ENCODE measurements at regions not wholly inside any gene's neighbourhood (a gene's known extent, or its start where the extent isn't known, plus 50 kb on each side); places are given as distances from the start of the nearest gene placed in this dataset.

DNA sequence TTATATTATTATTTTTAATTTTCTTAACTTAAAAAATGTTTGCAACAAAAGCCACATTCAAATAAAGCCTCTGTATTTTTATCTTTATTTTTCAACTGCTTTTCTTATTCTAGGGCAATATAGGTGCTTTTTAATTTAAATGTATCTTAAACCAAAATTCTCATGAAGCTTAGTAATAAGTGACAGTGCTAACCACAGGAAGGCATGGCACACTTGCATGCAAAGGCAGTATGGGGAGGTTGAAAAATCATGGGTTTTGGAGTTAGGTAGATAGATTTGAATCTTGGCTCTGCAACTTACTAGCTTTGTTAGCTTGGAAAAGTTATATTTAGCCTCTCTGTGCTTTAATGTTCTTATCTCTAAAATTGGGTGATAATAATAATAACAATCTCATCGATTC is 458.0 kb downstream of the DMAC1 start:
- DNase-seq (ENCODE audit: low read depth) = no peak
- TF ChIP-seq CTCF (IDR thresholded peaks at IDR 0.05; ENCODE audit: insufficient read depth, low read depth, low read length) = no peak
- H3K4me3 ChIP-seq (ENCODE audit: low read depth, low read length) = no peak overlapping the region

- no peak for DNase-seq (ENCODE audit: low read depth)
- no peak for TF ChIP-seq CTCF (IDR thresholded peaks at IDR 0.05; ENCODE audit: insufficient read depth, low read depth, low read length)
Observed at GRCh38 chr9:7340451-7340850, 459.1 kb downstream of the DMAC1 start.

DNA sequence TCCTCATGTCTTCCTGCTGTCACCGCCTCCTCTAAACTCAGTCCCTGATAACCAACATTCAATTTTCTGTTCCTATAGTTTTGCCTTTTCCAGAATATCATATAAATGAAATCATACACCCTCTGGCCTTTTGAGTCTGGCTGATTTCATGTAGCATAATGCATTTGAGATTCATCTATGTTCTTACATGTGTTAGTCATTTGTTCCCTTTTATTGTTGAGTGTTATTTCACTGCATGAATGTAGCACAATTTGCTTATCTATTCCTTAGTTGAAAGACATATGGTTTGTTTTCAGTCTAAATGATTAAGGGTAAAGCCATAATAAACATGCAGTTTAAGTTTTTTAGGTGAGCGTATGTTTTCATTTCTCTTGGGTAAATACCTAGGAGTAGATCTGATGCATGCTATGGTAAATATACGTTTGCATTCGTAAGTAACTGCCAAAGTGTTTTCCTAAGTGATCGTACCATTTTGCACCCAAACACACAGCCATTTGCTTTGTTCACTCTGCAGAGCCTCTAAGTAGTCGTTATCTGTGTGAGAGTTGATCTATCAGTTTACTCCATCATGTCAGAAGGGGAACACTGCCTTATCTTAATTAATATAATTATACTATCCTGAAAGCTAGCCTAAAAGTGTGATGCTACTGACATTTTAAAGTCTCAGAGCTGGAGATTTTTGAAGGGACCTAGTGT is 460.8 kb downstream of the DMAC1 start:
- H3K4me3 ChIP-seq (ENCODE audit: low read depth, low read length) = no peak overlapping the region
- no peak for TF ChIP-seq CTCF (IDR thresholded peaks at IDR 0.05; ENCODE audit: insufficient read depth, low read depth, low read length)
- DNase-seq (ENCODE audit: low read depth) = no peak

More at GRCh38 chr9:7340451-7340850, 459.1 kb downstream of the DMAC1 start:
- no peak overlapping the region for H3K4me3 ChIP-seq (ENCODE audit: low read depth, low read length)

- TF ChIP-seq CTCF (IDR thresholded peaks at IDR 0.05; ENCODE audit: insufficient read depth, low read depth, low read length) = no peak
- DNase-seq (ENCODE audit: low read depth) = peak; percentile 93
- no peak overlapping the region for H3K4me3 ChIP-seq (ENCODE audit: low read depth, low read length)
Observed at GRCh38 chr9:7336356-7337065, 463.1 kb downstream of the DMAC1 start.

GRCh38 chr9:7333719-7334118 is 465.9 kb downstream of the DMAC1 start:
- peak; percentile 41 for DNase-seq (ENCODE audit: low read depth)
- no peak overlapping the region for H3K4me3 ChIP-seq (ENCODE audit: low read depth, low read length)
- no peak for TF ChIP-seq CTCF (IDR thresholded peaks at IDR 0.05; ENCODE audit: insufficient read depth, low read depth, low read length)

DNA sequence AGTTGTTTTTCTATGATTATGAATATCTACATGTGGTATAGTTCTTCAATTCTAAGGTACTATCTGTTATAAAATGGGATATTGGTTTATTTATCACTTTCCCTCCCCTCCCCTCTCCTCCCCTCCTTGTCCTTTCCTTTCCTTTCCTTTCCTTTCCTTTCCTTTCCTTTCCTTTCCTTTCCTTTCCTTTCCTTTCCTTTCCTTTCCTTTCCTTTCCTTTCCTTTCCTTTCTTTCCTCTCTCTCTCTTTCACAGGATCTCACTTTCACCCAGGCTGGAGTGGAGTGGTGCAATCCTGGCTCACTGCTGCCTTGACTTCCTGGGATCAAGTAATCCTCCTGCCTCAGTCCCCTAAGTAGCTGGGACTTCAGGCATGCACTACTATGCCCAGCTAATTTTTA is 466.8 kb downstream of the DMAC1 start:
- TF ChIP-seq CTCF (IDR thresholded peaks at IDR 0.05; ENCODE audit: insufficient read depth, low read depth, low read length) = no peak
- DNase-seq (ENCODE audit: low read depth) = no peak
- no peak overlapping the region for H3K4me3 ChIP-seq (ENCODE audit: low read depth, low read length)
